MM.1S (cell line): ENCODE measurements at regions not wholly inside any gene's neighbourhood (a gene's known extent, or its start where the extent isn't known, plus 50 kb on each side); places are given as distances from the start of the nearest gene placed in this dataset.

Source experiments
- DNase-seq: peaks from one replicate; pipeline ENCODE4 v3.0.0-alpha.2; 2015
- H2AFZ ChIP-seq: fragments of 300-600 bp; sonication (generic); 2 replicates; pipeline ENCODE4 v1.6.0; 2016; ENCODE audit warnings: antibody characterized with exemption, low read length
- H3F3A ChIP-seq: fragments of 300-600 bp; sonication (generic); 2 replicates; pipeline ENCODE4 v1.6.1; 2016; ENCODE audit warnings: mild to moderate bottlenecking, antibody characterized with exemption, low read length, moderate library complexity, mixed read lengths; ENCODE audit not compliant: insufficient read depth
- H3K27ac ChIP-seq: fragments of 300-600 bp; sonication (generic); 2 replicates; pipeline ENCODE4 v1.5.1; 2016; ENCODE audit warnings: mild to moderate bottlenecking, low read length
- H3K27me3 ChIP-seq: fragments of 300-600 bp; sonication (generic); replicated peaks from 2 replicates; pipeline ENCODE4 v1.6.0; 2016; ENCODE audit warnings: low read length; ENCODE audit not compliant: insufficient read depth
- H3K36me3 ChIP-seq: fragments of 300-600 bp; sonication (generic); replicated peaks from 2 replicates; pipeline ENCODE4 v1.6.1; 2016; ENCODE audit warnings: mild to moderate bottlenecking, low read length, mixed read lengths; ENCODE audit not compliant: insufficient read depth
- H3K4me1 ChIP-seq: fragments of 300-600 bp; sonication (generic); 2 replicates; pipeline ENCODE4 v1.6.1; 2016; ENCODE audit warnings: low read length, mixed read lengths
- H3K4me2 ChIP-seq: fragments of 300-600 bp; sonication (generic); 2 replicates; pipeline ENCODE4 v1.6.0; 2016; ENCODE audit warnings: low read depth, low read length
- H3K4me3 ChIP-seq: fragments of 300-600 bp; sonication (generic); 2 replicates; pipeline ENCODE4 v1.5.1; 2016; ENCODE audit warnings: low read length, mixed read lengths
- H3K79me2 ChIP-seq: fragments of 300-600 bp; sonication (generic); 2 replicates; pipeline ENCODE4 v1.6.1; 2016; ENCODE audit warnings: mixed run types, low read length, mixed read lengths
- H3K9ac ChIP-seq: fragments of 300-600 bp; sonication (generic); 2 replicates; pipeline ENCODE4 v1.6.1; 2016; ENCODE audit warnings: low read length, mixed read lengths
- H3K9me2 ChIP-seq: fragments of 300-600 bp; sonication (generic); replicated peaks from 2 replicates; pipeline ENCODE4 v1.6.1; 2016; ENCODE audit warnings: mild to moderate bottlenecking, low read length, mixed read lengths; ENCODE audit not compliant: insufficient read depth
- H3K9me3 ChIP-seq: fragments of 300-600 bp; sonication (generic); replicated peaks from 2 replicates; pipeline ENCODE4 v1.6.1; 2016; ENCODE audit warnings: mild to moderate bottlenecking, low read length, mixed read lengths; ENCODE audit not compliant: insufficient read depth
- H4K20me1 ChIP-seq: fragments of 300-600 bp; sonication (generic); 2 replicates; pipeline ENCODE4 v1.6.1; 2016; ENCODE audit warnings: mild to moderate bottlenecking, low read length, moderate library complexity, mixed read lengths; ENCODE audit not compliant: insufficient read depth
- EZH2 ChIP-seq: fragments of 300-600 bp; sonication (generic); optimal IDR thresholded peaks from 2 replicates; pipeline ENCODE3; 2017; ENCODE audit warnings: low read depth, mild to moderate bottlenecking, antibody characterized with exemption, low read length, mixed read lengths
- EZH2phosphoT487 ChIP-seq: fragments of 300-600 bp; sonication (generic); IDR thresholded peaks from 2 replicates; pipeline ENCODE4 v1.6.1; 2018; ENCODE audit warnings: antibody characterized with exemption, low read length
- TF ChIP-seq, protein P1 (sequence below): fragments of 300-600 bp; sonication (generic); IDR thresholded peaks from 2 replicates; pipeline ENCODE4 v1.5.1; 2016; ENCODE audit warnings: antibody characterized with exemption, low read length, mixed read lengths

DNA sequence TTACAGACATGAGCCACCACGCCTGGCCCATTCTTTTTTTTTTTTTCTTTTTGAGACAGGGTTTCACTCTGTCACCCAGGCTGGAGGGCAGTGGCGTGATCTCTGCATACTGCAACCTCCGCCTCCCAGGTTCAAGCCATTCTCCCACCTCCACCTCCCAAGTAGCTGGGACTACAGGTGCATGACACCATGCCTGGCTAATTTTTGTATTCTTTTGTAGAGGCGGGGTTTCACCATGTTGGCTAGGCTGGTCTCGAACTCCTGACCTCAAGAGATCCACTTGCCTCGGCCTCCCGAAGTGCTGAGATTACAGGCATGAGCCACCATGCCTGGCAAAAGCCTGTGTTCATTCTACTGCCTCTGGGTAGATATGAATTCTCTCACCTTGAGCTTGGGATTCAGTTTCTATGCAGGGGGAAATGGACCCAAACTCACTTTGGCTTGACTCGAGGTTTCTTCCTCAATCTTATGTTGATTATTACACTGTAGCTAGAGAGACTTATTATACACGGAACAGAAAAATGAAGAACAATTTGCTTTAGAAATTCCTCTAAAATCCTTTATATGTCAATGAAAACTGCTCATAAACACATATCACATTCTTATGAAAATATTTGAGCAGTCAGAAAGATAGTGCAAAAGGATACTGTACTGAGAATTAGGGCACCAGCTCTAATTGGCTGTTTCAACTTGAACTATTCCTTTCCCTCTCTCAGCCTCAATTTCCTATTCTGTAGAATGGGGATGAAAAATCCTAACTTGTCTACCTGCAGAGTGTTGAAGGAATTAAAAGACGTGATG, 252.3 kb downstream of the MYCN start:
- DNase-seq, result no peak
- Histone ChIP-seq H2AFZ (no peak overlapping the region), H3K79me2 (no peaks in the 10 kb centered on the region), H4K20me1 (no peaks in the 10 kb centered on the region), H3K9me3 (no peaks in the 10 kb centered on the region), H3K4me3 (no peak overlapping the region), H3K27ac (no peak overlapping the region), H3K4me1 (no peaks in the 10 kb centered on the region), H3K36me3 (no peaks in the 10 kb centered on the region), H3K27me3 (no peaks in the 10 kb centered on the region), H3K9ac (no peak overlapping the region), H3K4me2 (no peak overlapping the region), H3K9me2 (no peaks in the 10 kb centered on the region), H3F3A (no peaks in the 10 kb centered on the region)
- TF ChIP-seq, protein P1, sequence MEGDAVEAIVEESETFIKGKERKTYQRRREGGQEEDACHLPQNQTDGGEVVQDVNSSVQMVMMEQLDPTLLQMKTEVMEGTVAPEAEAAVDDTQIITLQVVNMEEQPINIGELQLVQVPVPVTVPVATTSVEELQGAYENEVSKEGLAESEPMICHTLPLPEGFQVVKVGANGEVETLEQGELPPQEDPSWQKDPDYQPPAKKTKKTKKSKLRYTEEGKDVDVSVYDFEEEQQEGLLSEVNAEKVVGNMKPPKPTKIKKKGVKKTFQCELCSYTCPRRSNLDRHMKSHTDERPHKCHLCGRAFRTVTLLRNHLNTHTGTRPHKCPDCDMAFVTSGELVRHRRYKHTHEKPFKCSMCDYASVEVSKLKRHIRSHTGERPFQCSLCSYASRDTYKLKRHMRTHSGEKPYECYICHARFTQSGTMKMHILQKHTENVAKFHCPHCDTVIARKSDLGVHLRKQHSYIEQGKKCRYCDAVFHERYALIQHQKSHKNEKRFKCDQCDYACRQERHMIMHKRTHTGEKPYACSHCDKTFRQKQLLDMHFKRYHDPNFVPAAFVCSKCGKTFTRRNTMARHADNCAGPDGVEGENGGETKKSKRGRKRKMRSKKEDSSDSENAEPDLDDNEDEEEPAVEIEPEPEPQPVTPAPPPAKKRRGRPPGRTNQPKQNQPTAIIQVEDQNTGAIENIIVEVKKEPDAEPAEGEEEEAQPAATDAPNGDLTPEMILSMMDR, result no peak
- TF ChIP-seq EZH2phosphoT487 (no peak), EZH2 (no peak)

DNA sequence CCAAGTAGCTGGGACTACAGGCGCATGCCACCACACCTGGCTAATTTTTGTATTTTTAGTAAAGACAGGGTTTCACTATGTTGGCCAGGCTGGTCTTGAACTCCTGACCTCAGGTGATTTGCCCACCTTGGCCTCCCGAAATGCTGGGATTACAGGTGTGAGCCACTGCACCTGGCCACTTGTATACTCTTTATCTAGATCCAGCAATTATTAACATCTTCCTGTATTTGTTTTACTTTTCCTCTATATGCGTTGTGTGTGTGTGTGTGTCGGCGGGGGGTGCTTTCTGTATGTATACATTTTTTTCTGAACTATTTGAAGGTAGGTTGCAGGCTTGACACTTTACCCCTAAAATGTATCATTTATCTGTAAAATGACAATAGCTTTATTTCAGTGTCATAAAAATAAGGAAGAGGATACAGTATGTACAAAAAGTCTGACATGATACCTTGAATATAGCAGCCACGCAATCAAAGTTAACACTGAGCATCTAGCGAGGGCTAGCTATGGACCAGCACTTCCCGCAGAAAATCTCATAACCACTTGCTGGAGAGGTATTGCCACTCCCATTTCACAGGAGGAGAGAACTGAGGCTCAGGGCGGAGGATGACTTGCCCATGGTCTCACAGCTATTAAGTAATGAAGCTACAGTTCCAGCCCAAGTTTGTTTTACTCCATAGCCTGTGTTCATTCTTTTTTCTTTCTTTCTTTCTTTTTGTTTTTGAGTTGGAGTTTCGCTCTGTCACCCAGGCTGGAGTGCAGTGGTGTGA, 251.3 kb downstream of the MYCN start:
- Histone ChIP-seq H4K20me1 (no peaks in the 10 kb centered on the region), H3K9me2 (no peaks in the 10 kb centered on the region), H3K4me3 (no peak overlapping the region), H3K27ac (no peak overlapping the region), H3K36me3 (no peaks in the 10 kb centered on the region), H3K27me3 (no peaks in the 10 kb centered on the region), H3K9me3 (no peaks in the 10 kb centered on the region), H3F3A (no peaks in the 10 kb centered on the region), H3K9ac (no peak overlapping the region), H3K4me1 (no peaks in the 10 kb centered on the region), H3K79me2 (no peaks in the 10 kb centered on the region), H3K4me2 (no peak overlapping the region), H2AFZ (no peak overlapping the region)
- TF ChIP-seq EZH2phosphoT487, result no peak
- TF ChIP-seq, protein P1, result no peak
- no peak for TF ChIP-seq EZH2
- no peak for DNase-seq

DNA sequence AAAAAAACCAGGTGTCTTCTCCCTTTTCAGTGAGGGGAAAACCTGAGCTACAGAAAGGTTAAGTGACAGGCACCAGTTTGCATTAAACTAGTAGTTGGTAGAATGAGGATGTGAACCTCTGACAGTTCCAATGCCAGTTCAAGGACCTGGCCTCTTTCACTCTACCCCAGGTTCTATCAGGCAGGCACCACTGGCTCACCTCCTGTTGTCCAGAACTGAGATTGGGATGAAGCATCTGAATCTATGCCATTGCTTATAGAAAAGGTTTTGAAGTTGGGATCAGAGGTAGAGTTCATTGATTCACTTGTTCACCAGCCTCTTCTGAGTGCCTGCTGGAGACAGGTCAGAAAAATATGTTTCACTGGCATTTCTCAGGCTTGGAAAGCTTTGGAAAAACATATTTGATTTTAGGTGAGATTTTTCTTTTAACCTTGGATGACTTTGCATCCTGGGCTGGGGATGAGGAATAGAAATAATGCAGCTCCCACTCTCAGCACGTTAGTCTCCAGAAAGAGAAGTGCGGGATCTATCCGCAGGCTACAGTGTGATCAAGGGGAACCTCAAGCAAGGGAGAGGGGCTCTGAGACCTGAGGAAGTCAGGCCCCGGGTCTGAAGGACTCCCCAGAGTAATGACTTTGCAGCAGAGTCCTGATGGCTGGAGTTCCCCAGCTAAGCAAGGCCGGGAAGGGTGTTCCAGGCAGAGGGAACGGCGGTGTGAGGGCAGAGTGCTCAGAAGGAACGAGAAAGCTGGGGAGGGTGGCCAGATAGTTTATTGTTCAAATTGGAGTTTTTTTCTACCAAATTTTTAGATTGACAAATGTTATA, 250.3 kb downstream of the MYCN start:
- Histone ChIP-seq H3K9me2 (no peaks in the 10 kb centered on the region), H3K36me3 (no peaks in the 10 kb centered on the region), H3K4me3 (no peak overlapping the region), H3K27ac (no peak overlapping the region), H3K27me3 (no peaks in the 10 kb centered on the region), H3F3A (no peaks in the 10 kb centered on the region), H2AFZ (no peak overlapping the region), H3K79me2 (no peaks in the 10 kb centered on the region), H3K9ac (no peak overlapping the region), H3K4me2 (no peak overlapping the region), H3K9me3 (no peaks in the 10 kb centered on the region), H3K4me1 (no peaks in the 10 kb centered on the region), H4K20me1 (no peaks in the 10 kb centered on the region)
- TF ChIP-seq EZH2phosphoT487, result no peak
- DNase-seq, result no peak
